BLaER1 (cell line): ENCODE measurements at regions not wholly inside any gene's neighbourhood (a gene's known extent, or its start where the extent isn't known, plus 50 kb on each side); places are given as distances from the start of the nearest gene placed in this dataset.

Experiments
- H3K27ac ChIP-seq: shearing (Covaris generic); formaldehyde crosslinking; 2 replicates; pipeline ENCODE4 v1.8.1; 2022
- H3K27me3 ChIP-seq: shearing (Covaris generic); formaldehyde crosslinking; 2 replicates; pipeline ENCODE4 v1.8.1; 2022
- H3K36me3 ChIP-seq: shearing (Covaris generic); formaldehyde crosslinking; 2 replicates; pipeline ENCODE4 v1.8.1; 2022
- H3K4me1 ChIP-seq: shearing (Covaris generic); formaldehyde crosslinking; 2 replicates; pipeline ENCODE4 v1.8.1; 2022
- H3K4me2 ChIP-seq: shearing (Covaris generic); formaldehyde crosslinking; 2 replicates; pipeline ENCODE4 v1.8.1; 2022
- H3K4me3 ChIP-seq: shearing (Covaris generic); formaldehyde crosslinking; 2 replicates; pipeline ENCODE4 v1.8.1; 2022
- H3K9ac ChIP-seq: shearing (Covaris generic); formaldehyde crosslinking; 2 replicates; pipeline ENCODE4 v1.8.1; 2022
- H3K9me3 ChIP-seq: shearing (Covaris generic); formaldehyde crosslinking; 2 replicates; pipeline ENCODE4 v1.8.1; 2022
- H4K20me1 ChIP-seq: shearing (Covaris generic); formaldehyde crosslinking; 2 replicates; pipeline ENCODE4 v1.8.1; 2022
- Cebpa-rat ChIP-seq: shearing (Covaris generic); IDR thresholded peaks from 2 replicates; pipeline ENCODE4 v1.8.1; 2022

DNA sequence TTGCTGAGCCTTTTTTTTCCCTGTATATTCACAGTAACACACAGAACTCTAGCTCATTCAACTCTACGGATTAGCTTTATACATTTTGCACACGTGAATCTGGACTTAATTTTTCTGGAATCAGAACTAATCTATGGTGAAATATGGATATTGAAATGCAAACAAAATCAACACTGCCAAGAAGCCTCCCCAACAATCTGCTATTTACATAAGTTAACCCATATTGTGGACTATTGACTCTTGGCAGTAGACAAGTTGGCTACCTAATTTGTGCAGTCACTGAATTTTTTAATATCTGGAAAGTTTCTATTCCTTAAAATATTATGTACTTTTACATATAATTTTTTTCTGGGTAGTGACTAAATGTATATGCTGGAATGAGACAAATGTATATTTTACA, 815.4 kb downstream of the PCDH17 start:
- no peaks in the 10 kb centered on the region for H3K27me3 ChIP-seq
- TF ChIP-seq Cebpa-rat = no peak
- H3K4me2 ChIP-seq = no peak overlapping the region
- no peaks in the 10 kb centered on the region for H3K36me3 ChIP-seq
- no peak overlapping the region for H3K9ac ChIP-seq
- no peak overlapping the region for H3K4me3 ChIP-seq
- no peaks in the 10 kb centered on the region for H4K20me1 ChIP-seq
- no peaks in the 10 kb centered on the region for H3K4me1 ChIP-seq
- H3K9me3 ChIP-seq = no peaks in the 10 kb centered on the region
- no peak overlapping the region for H3K27ac ChIP-seq

DNA sequence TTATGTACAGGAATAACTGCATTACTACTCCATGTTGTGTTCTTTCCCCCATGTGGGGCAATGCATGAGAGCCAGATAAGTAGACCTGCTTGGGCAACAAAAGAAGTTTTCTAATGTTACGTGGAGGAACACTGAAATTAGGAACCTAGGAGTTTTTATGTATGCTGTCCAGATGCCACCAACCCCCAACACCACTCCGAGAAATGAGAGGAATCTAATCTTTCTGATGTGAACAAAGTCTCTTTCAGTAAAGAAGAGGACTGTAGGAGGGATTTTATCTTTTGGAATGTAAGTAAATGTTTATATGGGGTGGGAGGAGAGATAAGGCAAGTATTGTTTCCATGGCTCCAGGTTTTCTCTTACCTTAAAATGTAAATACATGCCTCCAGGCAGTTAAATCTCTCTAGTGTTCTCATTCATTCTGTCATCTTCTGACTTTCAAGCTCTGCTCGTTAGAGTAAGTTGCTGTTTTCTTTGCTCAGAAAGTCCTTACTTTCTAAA, 820.6 kb downstream of the PCDH17 start:
- no peak for TF ChIP-seq Cebpa-rat
- Histone ChIP-seq H4K20me1 (no peaks in the 10 kb centered on the region), H3K4me2 (no peak overlapping the region), H3K9me3 (no peaks in the 10 kb centered on the region), H3K36me3 (no peaks in the 10 kb centered on the region), H3K4me1 (no peaks in the 10 kb centered on the region), H3K27ac (no peak overlapping the region), H3K4me3 (no peak overlapping the region), H3K9ac (no peak overlapping the region), H3K27me3 (no peaks in the 10 kb centered on the region)

DNA sequence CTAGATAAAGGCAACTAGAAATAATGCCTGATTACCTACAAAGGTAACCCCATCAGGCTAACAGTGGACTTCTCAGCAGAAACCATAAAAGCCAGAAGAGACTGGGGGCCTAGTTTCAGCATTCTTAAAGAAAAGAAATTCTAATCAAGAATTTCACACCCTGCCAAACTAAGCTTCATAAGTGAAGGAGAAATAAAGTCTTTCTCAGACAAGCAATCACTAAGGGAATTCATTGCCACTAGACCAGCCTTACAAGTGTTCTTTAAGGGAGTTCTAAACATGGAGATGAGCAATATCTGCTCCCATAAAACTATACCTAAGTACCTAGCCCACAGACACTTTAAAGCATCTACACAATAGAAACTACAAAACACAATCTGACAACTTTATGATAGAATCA, 823.5 kb downstream of the PCDH17 start:
- H3K36me3 ChIP-seq = no peaks in the 10 kb centered on the region
- H4K20me1 ChIP-seq = no peaks in the 10 kb centered on the region
- no peaks in the 10 kb centered on the region for H3K27me3 ChIP-seq
- H3K9ac ChIP-seq = no peak overlapping the region
- H3K27ac ChIP-seq = no peak overlapping the region
- no peak overlapping the region for H3K4me2 ChIP-seq
- no peak overlapping the region for H3K4me3 ChIP-seq
- TF ChIP-seq Cebpa-rat = no peak
- H3K9me3 ChIP-seq = no peaks in the 10 kb centered on the region
- no peaks in the 10 kb centered on the region for H3K4me1 ChIP-seq

DNA sequence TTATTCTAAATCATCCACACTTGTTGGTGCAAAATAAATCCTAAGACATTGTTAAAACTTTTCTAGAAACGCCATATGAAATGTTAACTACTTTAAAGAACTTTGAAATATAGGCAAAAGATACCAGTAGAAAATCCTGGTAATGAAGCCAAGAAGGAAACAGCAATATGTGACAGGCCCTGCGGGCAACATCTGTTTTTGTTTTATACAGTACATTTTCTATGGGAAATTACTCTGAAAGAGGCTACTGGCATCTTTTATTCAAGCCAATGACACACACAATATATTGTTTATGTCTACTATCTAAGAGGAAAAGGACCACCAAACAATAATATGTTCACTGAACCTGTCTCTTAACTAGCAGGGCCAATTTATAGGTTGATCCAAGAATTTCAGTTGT, 829.7 kb downstream of the PCDH17 start:
- H3K27me3 ChIP-seq = no peaks in the 10 kb centered on the region
- H3K27ac ChIP-seq = no peak overlapping the region
- H4K20me1 ChIP-seq = no peaks in the 10 kb centered on the region
- H3K9me3 ChIP-seq = no peaks in the 10 kb centered on the region
- no peaks in the 10 kb centered on the region for H3K4me1 ChIP-seq
- no peak for TF ChIP-seq Cebpa-rat
- no peaks in the 10 kb centered on the region for H3K36me3 ChIP-seq
- H3K4me3 ChIP-seq = no peak overlapping the region
- no peak overlapping the region for H3K9ac ChIP-seq
- H3K4me2 ChIP-seq = no peak overlapping the region

DNA sequence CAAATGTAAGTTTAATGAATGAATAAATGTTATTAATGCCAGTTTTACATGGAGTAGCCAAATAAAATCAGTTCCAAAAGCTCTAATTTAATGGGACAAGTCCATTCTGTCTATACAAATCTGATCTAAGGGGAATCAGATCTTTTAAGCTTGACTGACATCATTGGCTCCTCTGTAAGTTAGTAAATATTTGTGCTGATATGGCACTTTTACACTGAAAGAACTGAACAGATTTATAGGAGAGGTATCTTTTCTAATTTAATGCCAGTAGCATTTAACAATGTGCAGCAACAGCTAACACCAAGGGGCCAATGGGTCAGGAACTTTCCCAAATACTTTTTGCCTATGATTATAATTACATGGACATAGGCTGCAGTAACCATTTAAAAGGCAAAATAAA, 832.3 kb downstream of the PCDH17 start:
- Histone ChIP-seq H3K4me2 (no peak overlapping the region), H3K9me3 (no peaks in the 10 kb centered on the region), H4K20me1 (no peaks in the 10 kb centered on the region), H3K27me3 (no peaks in the 10 kb centered on the region), H3K27ac (no peak overlapping the region), H3K9ac (no peak overlapping the region), H3K36me3 (no peaks in the 10 kb centered on the region), H3K4me1 (peaks cover 2% of the 10 kb centered on the region), H3K4me3 (no peak overlapping the region)
- no peak for TF ChIP-seq Cebpa-rat

DNA sequence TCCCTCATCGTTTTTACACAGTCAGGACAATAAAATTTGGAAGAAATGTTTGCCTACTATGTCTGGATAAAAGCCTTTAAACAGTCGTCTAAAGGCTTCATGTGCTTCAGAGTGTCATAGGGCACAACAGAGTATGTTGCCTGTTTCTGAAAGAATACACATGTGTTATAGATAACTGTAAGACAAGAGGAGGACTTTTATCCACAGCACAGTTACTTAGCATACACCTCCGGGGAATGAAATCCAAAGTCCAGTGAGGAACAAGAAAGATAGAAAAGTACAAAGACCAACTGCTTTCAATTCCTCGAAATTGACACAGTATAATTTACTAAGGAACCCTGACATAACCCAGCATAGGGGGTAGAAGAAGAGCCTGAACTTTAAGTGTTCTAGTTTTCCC, 835.6 kb downstream of the PCDH17 start:
- H3K9me3 ChIP-seq = no peaks in the 10 kb centered on the region
- H3K4me2 ChIP-seq = no peak overlapping the region
- no peak for TF ChIP-seq Cebpa-rat
- no peaks in the 10 kb centered on the region for H3K36me3 ChIP-seq
- H3K9ac ChIP-seq = no peak overlapping the region
- H4K20me1 ChIP-seq = no peaks in the 10 kb centered on the region
- H3K4me1 ChIP-seq = peaks cover 6% of the 10 kb centered on the region
- H3K4me3 ChIP-seq = no peak overlapping the region
- H3K27ac ChIP-seq = no peak overlapping the region
- no peaks in the 10 kb centered on the region for H3K27me3 ChIP-seq

DNA sequence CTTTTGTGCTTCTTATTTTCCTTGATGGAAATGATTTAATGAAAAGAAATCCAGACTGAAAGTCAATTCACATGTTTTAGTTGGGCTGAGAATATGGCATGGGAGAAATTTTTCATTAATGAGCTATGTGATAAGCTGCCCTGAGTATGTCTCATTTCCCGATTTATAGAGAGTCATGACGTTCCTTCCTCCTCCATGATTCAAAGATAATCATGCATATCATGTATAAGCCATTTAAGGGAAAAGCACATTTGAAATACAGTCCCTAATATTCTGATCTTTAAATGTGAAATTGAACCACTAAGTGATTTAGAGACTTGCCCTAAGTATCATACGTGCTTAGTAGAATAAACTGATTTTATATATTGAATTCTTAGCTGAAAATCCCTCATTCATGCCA, 840.9 kb downstream of the PCDH17 start:
- Histone ChIP-seq H3K4me2 (no peak overlapping the region), H3K27ac (no peak overlapping the region), H3K4me1 (peaks cover 6% of the 10 kb centered on the region), H3K9me3 (no peaks in the 10 kb centered on the region), H3K4me3 (no peak overlapping the region), H3K36me3 (no peaks in the 10 kb centered on the region), H4K20me1 (no peaks in the 10 kb centered on the region), H3K9ac (no peak overlapping the region), H3K27me3 (no peaks in the 10 kb centered on the region)
- TF ChIP-seq Cebpa-rat = no peak

DNA sequence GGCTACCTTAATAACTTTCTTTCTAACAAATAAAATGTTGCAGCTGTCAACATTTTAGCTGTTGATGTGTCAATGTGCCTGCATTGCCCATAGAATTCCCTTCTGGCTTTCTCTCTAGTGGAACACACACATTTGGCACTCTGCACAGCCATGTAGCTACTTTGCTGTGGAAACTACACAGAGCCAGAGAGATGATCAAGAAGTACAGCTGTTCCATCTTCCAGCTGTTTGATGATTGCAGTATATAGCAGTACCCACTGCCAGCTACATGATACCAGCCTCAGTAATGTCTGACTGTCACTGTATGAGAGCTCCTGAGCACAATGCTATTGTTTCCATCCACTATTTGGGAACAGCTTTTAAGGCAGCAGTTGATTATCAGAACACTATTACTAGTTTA, 843.0 kb downstream of the PCDH17 start:
- H4K20me1 ChIP-seq = no peaks in the 10 kb centered on the region
- H3K36me3 ChIP-seq = no peaks in the 10 kb centered on the region
- H3K9ac ChIP-seq = no peak overlapping the region
- no peak overlapping the region for H3K4me2 ChIP-seq
- no peaks in the 10 kb centered on the region for H3K27me3 ChIP-seq
- no peak overlapping the region for H3K27ac ChIP-seq
- no peaks in the 10 kb centered on the region for H3K4me1 ChIP-seq
- TF ChIP-seq Cebpa-rat = no peak
- no peaks in the 10 kb centered on the region for H3K9me3 ChIP-seq
- no peak overlapping the region for H3K4me3 ChIP-seq

DNA sequence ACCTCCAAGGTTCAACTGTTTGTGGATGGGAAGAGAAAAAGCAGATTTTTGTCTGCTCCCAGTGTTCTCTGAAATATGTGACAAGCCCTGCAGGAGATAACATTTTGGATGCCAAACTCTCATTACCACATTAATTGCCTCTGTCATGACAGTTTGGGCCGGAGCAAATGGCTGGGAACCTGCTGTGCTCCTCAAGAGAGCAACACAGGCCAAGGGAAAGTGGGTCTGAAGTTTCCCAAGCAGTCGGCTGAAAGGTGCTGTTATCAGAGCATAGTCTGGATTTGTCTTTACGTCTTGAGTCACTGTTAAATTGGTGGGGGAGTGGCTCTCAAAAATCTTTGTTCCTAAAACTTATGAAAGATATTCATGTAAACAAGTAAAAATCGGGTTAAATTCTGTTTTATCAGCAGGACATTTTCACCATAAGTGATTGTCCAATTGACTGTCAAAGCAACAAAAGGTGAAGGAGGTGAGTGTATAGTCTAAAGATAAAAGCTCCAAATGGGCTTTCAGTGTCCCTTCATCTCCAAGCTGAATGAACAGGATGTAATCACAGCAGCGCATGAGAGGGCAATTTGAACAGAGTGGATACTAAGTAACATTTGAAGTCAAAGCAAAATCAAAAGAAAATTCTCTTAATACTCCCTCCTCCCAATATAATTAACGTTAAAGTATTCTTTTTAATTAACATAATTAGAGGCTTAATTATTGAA, 844.8 kb downstream of the PCDH17 start:
- Histone ChIP-seq H3K27me3 (no peaks in the 10 kb centered on the region), H3K9ac (no peak overlapping the region), H3K4me1 (no peaks in the 10 kb centered on the region), H3K4me3 (no peak overlapping the region), H3K27ac (no peak overlapping the region), H3K9me3 (no peaks in the 10 kb centered on the region), H3K4me2 (no peak overlapping the region), H3K36me3 (no peaks in the 10 kb centered on the region), H4K20me1 (no peaks in the 10 kb centered on the region)
- no peak for TF ChIP-seq Cebpa-rat

DNA sequence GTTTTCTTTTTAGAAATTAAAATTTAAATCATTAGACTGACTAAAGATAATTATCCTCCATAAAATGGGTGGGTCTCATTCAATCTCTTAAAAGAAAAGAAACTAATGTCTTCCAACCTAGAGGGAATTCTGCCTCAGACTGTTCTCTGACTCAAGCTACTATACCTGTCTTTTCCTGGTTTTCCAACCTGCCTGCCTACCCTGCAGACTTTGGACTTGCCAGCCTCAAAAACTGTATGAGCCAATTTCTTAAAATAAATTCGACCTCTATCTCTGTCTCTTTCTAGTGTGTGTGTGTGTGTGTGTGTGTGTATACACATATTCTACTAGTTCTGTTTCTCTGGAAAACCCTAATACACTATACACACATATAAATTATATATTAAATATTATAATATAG, 847.3 kb downstream of the PCDH17 start:
- no peak overlapping the region for H3K27ac ChIP-seq
- no peaks in the 10 kb centered on the region for H3K36me3 ChIP-seq
- no peak overlapping the region for H3K9ac ChIP-seq
- no peaks in the 10 kb centered on the region for H3K27me3 ChIP-seq
- TF ChIP-seq Cebpa-rat = no peak
- no peaks in the 10 kb centered on the region for H4K20me1 ChIP-seq
- H3K4me2 ChIP-seq = no peak overlapping the region
- no peak overlapping the region for H3K4me3 ChIP-seq
- no peaks in the 10 kb centered on the region for H3K4me1 ChIP-seq
- H3K9me3 ChIP-seq = no peaks in the 10 kb centered on the region

DNA sequence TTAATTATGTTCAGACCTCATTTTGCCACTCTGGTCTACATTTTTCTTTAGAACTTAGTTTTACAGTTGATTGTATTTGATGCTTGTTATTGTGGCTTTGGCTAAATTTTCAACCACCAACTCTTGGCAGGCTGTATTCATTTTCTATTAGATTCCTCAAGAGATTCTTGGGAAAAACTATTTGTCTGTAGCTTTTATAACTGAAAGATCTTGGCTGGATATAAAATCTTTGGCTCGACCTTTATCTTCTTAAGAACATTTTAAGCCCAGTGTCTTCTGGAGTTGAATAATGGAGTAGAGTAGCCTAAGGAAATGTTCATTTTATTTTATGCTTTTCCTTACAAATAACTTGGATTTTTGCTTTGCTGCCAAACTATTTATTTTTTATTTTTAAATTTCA, 848.5 kb downstream of the PCDH17 start:
- no peaks in the 10 kb centered on the region for H4K20me1 ChIP-seq

More for the DNA sequence above, 848.5 kb downstream of the PCDH17 start:
- Histone ChIP-seq H3K36me3 (no peaks in the 10 kb centered on the region), H3K9ac (no peak overlapping the region), H3K4me3 (no peak overlapping the region), H3K4me1 (no peaks in the 10 kb centered on the region), H3K4me2 (no peak overlapping the region), H3K9me3 (no peaks in the 10 kb centered on the region), H3K27ac (no peak overlapping the region), H3K27me3 (no peaks in the 10 kb centered on the region)
- TF ChIP-seq Cebpa-rat = no peak
